Endodermal cell (in vitro differentiated cells): ENCODE measurements at regions not wholly inside any gene's neighbourhood (a gene's known extent, or its start where the extent isn't known, plus 50 kb on each side); places are given as distances from the start of the nearest gene placed in this dataset.

ENCODE experiments used
- DNase-seq: peaks from one replicate; pipeline ENCODE4 v3.0.0-alpha.2; 2017
- H3K27ac ChIP-seq: 2 replicates; pipeline ENCODE4 v1.5.1; 2013; ENCODE audit warnings: mild to moderate bottlenecking, low read depth, low read length, moderate library complexity
- H3K27me3 ChIP-seq: 2 replicates; pipeline ENCODE4 v1.6.1; 2013; ENCODE audit warnings: mild to moderate bottlenecking, low read length, moderate library complexity; ENCODE audit not compliant: insufficient read depth, control insufficient read depth, poor library complexity, severe bottlenecking
- H3K36me3 ChIP-seq: 2 replicates; pipeline ENCODE4 v1.7.0; 2013; ENCODE audit warnings: mild to moderate bottlenecking, low read length, moderate library complexity; ENCODE audit not compliant: control insufficient read depth, insufficient read depth
- H3K4me1 ChIP-seq: one replicate; pipeline ENCODE4 v1.7.0; 2013; ENCODE audit warnings: low read length; ENCODE audit not compliant: control insufficient read depth, insufficient read depth
- H3K4me3 ChIP-seq: 2 replicates; pipeline ENCODE4 v1.5.1; 2013; ENCODE audit warnings: mild to moderate bottlenecking, low read length, moderate library complexity
- H3K9ac ChIP-seq: 2 replicates; pipeline ENCODE4 v1.6.1; 2013; ENCODE audit warnings: mild to moderate bottlenecking, low read length, moderate library complexity; ENCODE audit not compliant: poor library complexity, severe bottlenecking; ENCODE audit errors: extremely low read depth
- H3K9me3 ChIP-seq: 2 replicates; pipeline ENCODE4 v1.6.1; 2013; ENCODE audit warnings: mild to moderate bottlenecking, low read length, moderate library complexity; ENCODE audit not compliant: control insufficient read depth
- H3K27ac Mint-ChIP-seq: 2 replicates; pipeline ENCODE4 v1.8.0; 2020; ENCODE audit warnings: mixed read lengths
- H3K27me3 Mint-ChIP-seq: 2 replicates; pipeline ENCODE4 v1.8.0; 2021; ENCODE audit warnings: mild to moderate bottlenecking, mixed read lengths; ENCODE audit not compliant: insufficient read depth
- H3K36me3 Mint-ChIP-seq: 2 replicates; pipeline ENCODE4 v1.8.0; 2020; ENCODE audit warnings: low read depth, mixed read lengths
- H3K4me1 Mint-ChIP-seq: 2 replicates; pipeline ENCODE4 v1.8.0; 2020; ENCODE audit warnings: mixed read lengths
- H3K4me3 Mint-ChIP-seq: 2 replicates; pipeline ENCODE4 v1.8.0; 2020; ENCODE audit warnings: mild to moderate bottlenecking, moderate library complexity, mixed read lengths
- H3K9me3 Mint-ChIP-seq: 2 replicates; pipeline ENCODE4 v1.8.0; 2020; ENCODE audit warnings: mild to moderate bottlenecking, mixed read lengths
- CTCF ChIP-seq: fragments of 200-600 bp; sonication (generic); conservative IDR thresholded peaks from 2 replicates; pipeline ENCODE4 v1.5.0; 2021; ENCODE audit warnings: antibody characterized with exemption, mild to moderate bottlenecking
- WGBS, 2 experiments: methylation state at CpG; one replicate each; pipeline versions ENCODE4 v1.1.5 to v1.1.7; 2013; ENCODE audit warnings: missing lambda C conversion rate in 2 of 2, mixed read lengths in 1 of 2; ENCODE audit not compliant: insufficient coverage in 1 of 2, insufficient read length in 1 of 2; 5-methylcytosine and 5-hydroxymethylcytosine counted together

- no peaks in the 10 kb centered on the region for H3K9me3 Mint-ChIP-seq
- DNase-seq = no peak
- TF ChIP-seq CTCF = no peak
- Histone ChIP-seq H3K27ac (no peak overlapping the region), H3K9ac (no peak overlapping the region), H3K27me3 (no peaks in the 10 kb centered on the region), H3K9me3 (no peaks in the 10 kb centered on the region), H3K36me3 (no peaks in the 10 kb centered on the region), H3K4me1 (no peaks in the 10 kb centered on the region), H3K4me3 (no peak overlapping the region)
- 96 to 100% methylated on average over 1 to 2 of the region's 2 CpGs for WGBS, 2 experiments
- H3K27ac Mint-ChIP-seq = no peak overlapping the region
- H3K36me3 Mint-ChIP-seq = no peaks in the 10 kb centered on the region
- peaks cover 10% of the 10 kb centered on the region for H3K4me1 Mint-ChIP-seq
- no peak overlapping the region for H3K4me3 Mint-ChIP-seq
- peaks cover 3% of the 10 kb centered on the region for H3K27me3 Mint-ChIP-seq
Observed at GRCh38 chr10:130888493-130888892, 423.0 kb downstream of the TCERG1L start.

GRCh38 chr10:130889240-130889639 lies 422.3 kb downstream of the TCERG1L start:
- no peaks in the 10 kb centered on the region for H3K36me3 ChIP-seq
- peaks cover 16% of the 10 kb centered on the region for H3K4me1 Mint-ChIP-seq
- H3K27ac Mint-ChIP-seq = no peak overlapping the region
- no peak overlapping the region for H3K4me3 Mint-ChIP-seq
- no peak overlapping the region for H3K4me3 ChIP-seq
- no peak overlapping the region for H3K27ac ChIP-seq
- no peaks in the 10 kb centered on the region for H3K9me3 ChIP-seq
- H3K27me3 Mint-ChIP-seq = peaks cover 3% of the 10 kb centered on the region
- TF ChIP-seq CTCF = no peak
- no peaks in the 10 kb centered on the region for H3K36me3 Mint-ChIP-seq
- no peak overlapping the region for H3K9ac ChIP-seq
- DNase-seq = no peak
- H3K4me1 ChIP-seq = no peaks in the 10 kb centered on the region
- 91 to 100% methylated on average over 5 to 8 of the region's 8 CpGs for WGBS, 2 experiments
- H3K9me3 Mint-ChIP-seq = no peaks in the 10 kb centered on the region
- H3K27me3 ChIP-seq = no peaks in the 10 kb centered on the region

- Mint-ChIP-seq H3K4me1 (peaks cover 20% of the 10 kb centered on the region), H3K36me3 (no peaks in the 10 kb centered on the region), H3K27ac (no peak overlapping the region), H3K9me3 (no peaks in the 10 kb centered on the region), H3K4me3 (no peak overlapping the region), H3K27me3 (peaks cover 3% of the 10 kb centered on the region)
- H3K9me3 ChIP-seq = no peaks in the 10 kb centered on the region
- no peak overlapping the region for H3K9ac ChIP-seq
- H3K27me3 ChIP-seq = no peaks in the 10 kb centered on the region
- no peak overlapping the region for H3K4me3 ChIP-seq
- no peak for TF ChIP-seq CTCF
- H3K36me3 ChIP-seq = no peaks in the 10 kb centered on the region
- WGBS, 2 experiments = 93 to 94% methylated on average over 2 to 6 of the region's 6 CpGs
- H3K27ac ChIP-seq = no peak overlapping the region
- no peaks in the 10 kb centered on the region for H3K4me1 ChIP-seq
- DNase-seq = no peak
Observed at GRCh38 chr10:130889780-130890179, 421.7 kb downstream of the TCERG1L start.
